Activated T-cell treated with anti-CD3 and anti-CD28 coated beads, Interleukin-2, amount 50 U/mL, for 1 hour (primary cell): ENCODE measurements at regions not wholly inside any gene's neighbourhood (a gene's known extent, or its start where the extent isn't known, plus 50 kb on each side); places are given as distances from the start of the nearest gene placed in this dataset.

Experiments used
- DNase-seq: peaks from one replicate; pipeline ENCODE4 v3.0.0-alpha.2; 2020

DNA sequence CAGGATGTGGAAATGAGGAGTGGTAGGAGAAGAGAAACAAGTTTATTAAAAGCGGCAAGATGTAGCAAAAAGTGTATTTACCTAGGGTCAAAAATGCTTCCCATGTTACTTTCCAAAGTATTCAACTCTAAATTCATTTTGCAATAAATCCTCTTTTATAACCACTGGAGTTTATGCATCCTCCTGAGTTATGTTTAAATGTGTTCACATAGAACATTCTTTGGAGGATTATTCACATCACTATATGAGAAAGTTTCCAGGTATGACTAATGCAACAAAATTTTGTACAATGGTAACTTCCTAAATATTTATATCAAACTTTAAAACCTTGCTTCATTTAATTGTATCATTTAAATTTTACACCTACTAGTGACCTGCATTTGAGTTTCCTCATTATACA lies 870.6 kb upstream of the SLIT2 start:
- no peak for DNase-seq

DNA sequence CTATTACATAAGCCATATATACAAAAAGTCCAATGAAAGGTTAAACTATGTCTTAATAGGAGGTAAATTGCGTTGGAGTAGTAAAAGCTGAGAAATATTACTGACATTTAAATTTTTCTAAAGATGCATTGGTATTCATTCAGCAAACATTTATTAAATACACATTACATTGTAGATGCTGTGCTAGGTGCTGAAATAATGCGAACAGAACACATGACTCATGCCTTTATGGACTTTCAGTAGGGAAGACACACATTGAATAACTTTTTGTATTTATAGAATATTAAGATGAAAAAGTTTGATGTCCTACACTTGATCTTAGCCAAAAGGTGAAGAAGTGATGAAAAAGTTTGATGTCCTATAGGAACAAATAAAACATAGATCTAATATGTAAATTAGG lies 871.1 kb upstream of the SLIT2 start:
- DNase-seq: no peak

DNA sequence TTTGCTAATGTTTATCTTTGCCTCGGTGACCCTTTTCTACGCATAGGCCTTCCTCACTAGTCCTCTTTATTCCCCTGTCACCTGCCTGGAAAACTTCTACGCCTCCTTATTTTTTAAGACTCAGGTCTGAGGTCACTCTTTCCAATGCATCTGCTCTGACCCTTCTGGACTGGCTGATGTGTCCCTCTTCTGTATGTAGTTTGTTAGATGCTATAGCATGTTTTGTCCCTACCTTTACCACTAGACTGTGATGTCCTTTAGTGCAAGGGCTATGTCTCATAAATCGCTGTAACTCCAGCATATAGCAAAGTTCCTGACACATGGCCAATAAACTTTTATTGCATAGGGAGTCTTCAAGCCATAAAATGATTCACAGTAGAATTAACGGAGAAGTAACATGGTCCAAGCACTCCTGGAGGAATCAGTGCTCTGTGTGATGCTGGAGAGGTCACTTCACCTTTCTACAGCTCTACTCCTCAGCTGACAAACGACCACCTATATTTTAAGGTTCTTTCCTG lies 872.5 kb upstream of the SLIT2 start:
- DNase-seq: no peak

DNA sequence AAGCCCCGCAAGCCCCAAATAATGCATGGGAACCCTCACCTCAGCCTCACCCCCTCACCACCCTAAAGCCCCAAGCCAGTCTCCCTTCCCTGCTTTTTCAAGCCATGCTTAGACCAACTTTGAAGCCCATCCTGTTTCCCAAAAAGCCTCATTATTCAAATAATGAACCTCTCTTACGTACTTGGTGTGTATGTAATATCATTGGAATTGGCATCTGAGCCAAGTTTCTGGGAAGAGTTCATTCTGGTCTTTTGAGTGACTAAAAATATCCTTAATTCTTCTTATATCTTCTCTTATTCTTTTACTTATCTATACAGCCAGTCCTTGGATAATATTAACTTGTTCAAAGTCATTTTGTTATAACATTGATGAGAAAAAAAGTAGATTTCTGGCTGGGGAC lies 875.8 kb upstream of the SLIT2 start:
- DNase-seq: no peak

DNA sequence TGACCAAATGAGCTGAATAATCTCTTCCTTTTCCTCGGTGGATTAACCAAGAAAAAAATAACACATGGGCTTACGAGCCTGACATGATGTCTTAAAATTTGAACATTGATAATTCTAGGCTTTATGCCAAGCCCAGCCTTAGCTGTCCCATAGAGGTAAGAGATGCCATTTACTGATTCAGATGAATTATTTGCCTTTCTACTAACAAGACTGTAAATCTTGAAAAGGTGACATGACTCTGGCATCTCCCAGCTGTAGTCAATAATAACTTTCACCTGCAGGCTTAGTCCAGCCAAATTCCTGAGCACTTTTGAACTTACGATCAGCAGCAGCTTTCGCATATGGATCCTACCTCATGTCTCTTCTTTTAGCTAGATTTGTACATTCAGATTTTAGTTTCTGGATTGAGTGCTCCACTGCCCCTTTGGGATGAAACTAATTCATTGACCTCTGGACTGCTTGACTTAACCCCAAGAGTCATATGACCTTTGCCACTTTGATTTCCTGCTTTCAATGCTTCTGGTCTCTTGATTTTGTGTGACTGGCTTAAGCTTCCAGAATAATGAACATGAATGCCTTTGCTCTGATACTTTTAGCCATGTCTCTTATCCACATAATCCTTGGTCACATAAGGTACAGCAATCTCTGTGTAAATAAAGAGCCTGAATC lies 876.4 kb upstream of the SLIT2 start:
- no peak for DNase-seq

DNA sequence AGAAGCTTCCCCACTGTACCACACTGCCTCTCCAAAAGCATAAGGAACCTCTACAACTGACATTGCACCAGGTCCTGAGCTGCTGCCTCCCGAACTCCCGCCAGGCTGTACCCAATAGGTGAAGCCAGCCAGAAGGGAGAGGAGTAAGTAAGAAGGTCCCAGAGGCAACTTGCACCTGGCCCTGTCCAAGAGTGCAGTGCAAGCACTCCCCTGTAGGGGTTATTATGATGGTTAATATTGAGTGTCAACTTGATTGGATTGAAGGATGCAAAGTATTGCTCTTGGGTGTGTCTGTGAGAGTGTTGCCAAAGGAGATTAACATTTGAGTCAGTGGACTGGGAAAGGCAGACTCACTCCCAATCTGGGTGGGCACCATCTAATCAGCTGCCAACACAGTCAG lies 879.3 kb upstream of the SLIT2 start:
- DNase-seq: no peak

DNA sequence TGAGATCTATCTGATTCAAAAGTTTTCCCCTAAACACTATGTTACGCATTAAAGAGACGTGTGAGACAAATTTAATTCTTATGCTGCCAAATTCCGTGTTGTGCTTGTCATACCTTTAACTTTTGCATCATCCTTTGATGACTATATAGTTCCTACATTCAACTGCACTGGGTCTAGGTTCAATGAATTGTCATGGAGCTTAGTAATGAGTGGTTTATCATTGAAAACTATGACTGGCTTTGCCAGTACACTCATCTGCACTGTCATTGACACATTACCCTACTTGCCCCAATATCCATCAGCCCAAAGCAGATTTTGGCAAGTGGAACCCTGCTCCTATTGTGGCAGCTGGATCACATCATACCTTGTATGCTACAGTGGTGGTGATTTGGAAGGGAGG lies 882.9 kb upstream of the SLIT2 start:
- no peak for DNase-seq

DNA sequence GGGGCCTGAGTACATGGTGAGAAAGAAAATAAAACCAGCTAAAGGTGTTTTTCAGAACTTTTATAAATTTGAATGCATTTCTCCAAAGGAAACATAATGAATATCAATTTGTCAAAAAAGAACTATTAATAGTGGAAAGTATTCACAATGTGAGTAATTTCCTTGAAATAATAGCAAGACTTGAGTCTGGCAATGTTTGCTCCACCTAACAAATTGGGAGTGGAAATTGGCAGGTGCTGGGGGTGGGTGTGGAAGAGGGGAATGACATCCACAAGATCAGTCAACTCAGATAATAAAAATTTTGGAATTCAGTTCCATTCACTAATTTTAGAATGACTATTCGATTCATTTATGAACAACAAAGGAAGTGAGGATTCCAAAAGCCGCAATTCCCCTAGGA lies 884.8 kb upstream of the SLIT2 start:
- no peak for DNase-seq

DNA sequence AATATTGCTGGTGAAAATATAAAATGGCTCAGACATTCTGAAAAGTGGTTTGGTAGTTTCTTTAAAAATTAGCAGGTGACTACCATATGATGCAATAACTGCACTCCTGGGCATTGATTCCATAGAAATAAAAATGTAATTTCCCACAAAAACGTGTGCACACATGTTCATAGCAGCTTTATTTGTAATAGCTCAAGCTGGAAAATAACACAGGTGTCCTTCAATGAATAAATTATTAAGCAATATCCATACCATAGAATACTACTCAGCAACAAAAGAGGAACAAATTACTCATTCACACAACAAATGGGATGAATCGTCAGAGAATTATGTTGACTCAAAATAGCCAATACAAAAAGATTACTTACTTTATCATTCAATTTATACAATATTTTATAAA lies 893.7 kb upstream of the SLIT2 start:
- DNase-seq: no peak

DNA sequence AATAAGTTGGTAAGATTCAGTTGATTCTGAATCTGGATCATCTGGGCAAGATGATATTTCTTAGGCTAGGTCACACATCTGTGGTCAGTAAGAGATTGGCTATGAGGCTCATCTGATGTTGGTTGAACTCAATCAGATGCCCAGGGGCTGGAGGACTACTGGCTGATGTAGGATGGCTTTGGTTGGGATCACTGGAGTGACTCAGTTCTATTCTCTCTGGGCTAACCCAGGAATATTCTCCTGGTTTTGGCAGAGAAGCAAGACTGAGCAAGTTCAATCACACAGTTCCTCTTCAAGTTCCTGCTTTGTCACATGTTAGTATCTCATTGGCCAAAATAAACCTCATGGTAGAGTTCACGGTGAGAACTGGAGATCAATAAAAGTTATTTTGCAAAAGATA lies 902.3 kb upstream of the SLIT2 start:
- no peak for DNase-seq

DNA sequence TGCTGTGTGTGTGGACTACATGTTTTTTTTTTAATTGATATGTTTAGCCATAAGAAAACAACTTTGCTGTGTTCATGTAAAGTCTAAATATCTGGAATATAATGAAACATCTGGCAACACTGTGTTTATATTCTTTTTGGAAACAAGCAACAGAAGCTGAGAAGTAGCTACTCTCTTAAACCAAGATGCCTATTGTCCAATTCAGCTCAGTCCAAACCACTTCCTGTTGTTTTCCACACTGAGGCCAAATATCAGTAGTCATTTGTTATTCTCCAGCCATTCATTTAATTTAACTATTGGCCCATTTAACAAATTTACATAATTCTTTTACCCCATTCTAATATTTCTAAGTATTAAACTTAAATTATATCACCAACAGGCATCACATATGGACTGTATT lies 903.0 kb upstream of the SLIT2 start:
- DNase-seq: no peak

DNA sequence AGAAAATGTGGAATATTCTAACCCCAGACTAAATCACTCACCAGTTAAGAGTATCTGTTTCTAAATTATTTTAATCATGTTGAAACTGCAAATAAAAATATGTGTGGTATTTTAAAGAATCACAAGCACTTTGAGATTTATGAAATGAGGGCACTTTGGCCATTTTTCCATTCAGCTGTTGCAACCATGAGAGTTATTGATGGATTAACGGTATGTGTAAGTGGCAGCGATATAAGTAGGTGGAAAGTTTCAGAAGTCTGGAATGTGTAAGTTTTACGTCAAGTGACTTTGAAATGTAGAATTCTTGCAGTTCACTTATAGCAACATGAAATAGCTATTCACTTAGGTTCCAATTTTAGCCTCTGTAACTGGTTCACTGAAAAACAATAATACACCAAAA lies 905.1 kb upstream of the SLIT2 start:
- no peak for DNase-seq

DNA sequence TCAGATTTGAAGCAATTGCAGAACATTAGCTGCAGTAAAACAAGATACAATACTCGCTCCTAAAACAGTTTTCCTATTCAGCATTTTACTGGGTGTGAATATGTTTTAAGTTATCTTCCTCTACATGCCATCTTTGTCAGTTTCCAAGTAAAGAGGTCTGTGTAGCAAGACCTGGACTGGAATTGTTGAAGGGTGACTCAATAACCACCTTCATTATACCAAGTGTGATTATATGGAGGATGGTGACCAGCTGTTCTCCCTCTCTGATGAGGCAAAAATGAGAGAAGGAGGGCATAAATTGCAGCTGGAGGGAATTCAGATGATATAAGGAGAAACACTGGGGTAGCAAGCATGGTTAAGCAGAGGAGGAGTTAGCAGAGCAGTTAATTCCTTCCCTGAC lies 922.1 kb upstream of the SLIT2 start:
- DNase-seq: no peak

DNA sequence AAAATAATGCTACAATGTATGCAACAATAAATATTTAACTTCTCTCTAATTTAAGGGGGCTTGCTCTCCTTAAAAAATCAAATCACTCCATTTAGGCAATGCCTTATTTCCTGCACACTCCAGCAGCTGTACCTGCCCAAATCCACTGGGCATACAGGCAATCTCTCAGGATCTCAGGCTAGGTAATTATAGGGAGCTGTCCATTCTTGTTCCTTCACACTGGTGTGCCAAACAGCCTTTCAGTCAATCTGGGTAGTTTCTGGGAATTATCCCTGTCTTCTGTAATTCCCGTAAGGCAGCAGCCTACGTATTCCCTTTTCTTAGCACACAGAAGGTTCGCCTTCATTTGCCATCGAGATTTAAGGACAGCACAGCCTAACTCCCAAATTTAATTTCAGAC lies 922.6 kb upstream of the SLIT2 start:
- DNase-seq: no peak

DNA sequence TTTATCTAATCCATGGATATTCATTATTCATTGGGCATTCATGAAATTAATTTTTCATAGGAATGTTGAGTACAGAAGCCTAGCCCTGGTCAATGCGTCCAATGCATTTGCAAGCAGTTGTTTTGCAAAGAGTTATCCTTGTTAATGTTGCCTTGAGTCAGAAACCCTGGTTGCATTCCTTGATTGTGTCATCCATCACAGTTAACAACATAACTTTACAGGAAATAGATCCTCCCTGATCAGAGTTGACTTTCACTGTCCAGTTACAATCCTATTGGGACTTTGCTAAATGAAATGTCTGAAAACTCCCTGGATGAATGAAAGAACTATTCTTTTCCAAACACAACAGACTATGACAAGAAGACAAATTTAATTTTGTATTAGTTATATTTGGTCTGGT lies 924.3 kb upstream of the SLIT2 start:
- DNase-seq: no peak

DNA sequence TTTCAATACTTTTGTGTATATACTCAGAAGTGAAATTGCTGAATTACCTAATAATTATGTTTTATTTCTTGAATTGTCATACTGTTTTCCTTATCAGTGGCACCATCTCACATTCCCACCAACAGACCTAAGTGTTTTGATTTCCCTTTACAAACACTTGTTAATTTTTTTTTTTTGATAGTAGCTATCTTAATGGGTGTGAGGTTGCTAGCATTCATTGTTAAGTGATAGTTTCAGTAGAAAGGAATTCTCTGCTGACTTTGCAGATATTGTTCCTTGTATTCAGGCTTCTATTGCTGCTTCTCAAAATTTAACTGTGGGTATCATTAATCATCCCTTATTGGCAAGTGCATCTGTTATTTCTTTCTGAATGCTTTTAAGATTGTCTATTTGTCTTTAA lies 927.5 kb upstream of the SLIT2 start:
- DNase-seq: no peak

DNA sequence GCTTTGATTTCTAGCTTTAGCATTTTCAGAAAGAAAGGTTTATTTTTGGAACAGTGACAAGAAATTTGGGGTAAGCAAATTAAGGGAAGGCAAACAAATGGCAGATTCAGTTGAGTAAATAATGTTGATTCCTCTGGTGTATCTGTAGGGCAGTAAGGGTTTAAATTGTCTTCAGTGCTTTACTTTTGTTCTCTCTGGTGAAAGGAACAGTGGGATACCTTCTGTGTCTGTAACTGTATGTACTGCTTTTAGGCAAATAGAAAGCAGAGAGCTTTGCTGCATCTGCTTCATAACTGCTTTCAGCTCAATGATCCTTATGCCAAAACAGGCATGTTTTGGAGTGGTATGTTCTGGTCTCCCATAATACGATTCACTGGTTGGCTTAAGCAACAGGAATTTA lies 932.1 kb upstream of the SLIT2 start:
- DNase-seq: no peak

DNA sequence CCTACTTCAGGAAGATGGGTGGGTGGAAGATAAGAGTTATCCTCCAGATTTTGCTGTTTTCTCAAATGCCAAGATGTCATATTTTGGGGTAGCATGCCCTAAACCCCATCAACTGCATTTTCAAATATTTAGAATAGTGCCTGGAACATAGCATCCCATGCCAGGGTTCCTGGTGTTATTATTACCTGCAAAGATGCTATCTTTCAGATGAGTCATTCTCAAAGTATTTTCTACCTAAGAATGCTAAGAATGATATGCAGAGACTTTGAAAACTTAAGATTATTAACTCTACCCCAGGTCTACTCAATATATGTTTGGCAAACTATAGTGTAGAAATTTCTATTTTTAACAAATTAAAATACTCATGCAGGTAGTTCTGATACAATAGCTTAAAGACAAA lies 934.3 kb upstream of the SLIT2 start:
- DNase-seq: no peak

DNA sequence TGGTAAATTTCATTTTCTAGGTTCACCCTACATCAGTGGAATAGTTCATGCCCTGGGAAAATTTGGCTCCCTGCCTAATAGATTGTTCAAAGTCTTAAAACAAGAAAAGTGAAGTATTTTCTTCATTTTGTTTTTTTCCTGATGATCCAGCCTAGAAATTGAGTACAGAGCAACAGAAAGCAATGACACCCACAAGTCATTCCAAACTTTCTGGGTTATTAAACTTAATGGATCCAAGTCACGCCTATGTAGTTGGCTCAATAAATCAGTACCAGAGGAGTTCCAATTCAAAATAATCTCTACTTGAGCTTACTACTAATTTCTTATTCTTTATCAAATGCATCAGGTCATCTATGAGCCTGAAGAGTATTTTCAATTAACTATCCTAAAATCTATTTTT lies 937.6 kb upstream of the SLIT2 start:
- no peak for DNase-seq

DNA sequence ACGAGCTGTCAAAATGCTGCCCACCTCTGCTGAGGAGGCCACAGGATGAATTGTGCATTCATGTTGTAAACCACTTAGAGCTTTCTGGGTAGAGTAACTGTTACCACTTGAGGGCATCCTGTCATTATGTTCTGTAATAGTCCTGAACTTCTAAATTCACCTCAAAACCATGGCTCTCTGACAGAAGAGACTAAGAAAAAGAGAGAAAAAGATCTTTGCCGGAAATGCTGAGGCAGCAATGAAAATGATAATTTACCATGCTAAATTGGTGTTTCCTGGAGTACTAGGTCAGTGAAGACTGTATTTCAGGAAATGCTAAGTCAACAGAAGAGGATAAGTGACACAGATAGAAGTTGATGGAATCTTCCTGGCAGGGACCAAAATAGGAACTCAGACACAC lies 942.3 kb upstream of the SLIT2 start:
- no peak for DNase-seq

DNA sequence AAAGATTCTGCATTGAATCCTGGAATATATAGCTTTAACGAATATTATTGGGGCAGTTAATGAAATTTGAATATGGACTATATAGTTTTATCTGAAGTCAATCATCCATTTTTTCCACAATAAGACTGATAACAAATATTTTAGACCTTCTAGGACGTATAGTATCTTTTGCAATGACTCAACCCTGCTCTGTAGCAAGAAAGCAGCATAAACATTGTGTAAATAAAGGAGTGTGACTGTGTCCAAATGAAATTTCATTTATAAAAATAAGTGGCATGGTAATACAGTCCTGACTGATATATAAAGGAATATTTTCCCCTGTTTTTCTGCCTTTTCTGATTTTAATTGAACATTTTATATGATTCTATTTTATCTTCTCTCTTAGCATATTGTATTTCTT lies 947.7 kb upstream of the SLIT2 start:
- no peak for DNase-seq

DNA sequence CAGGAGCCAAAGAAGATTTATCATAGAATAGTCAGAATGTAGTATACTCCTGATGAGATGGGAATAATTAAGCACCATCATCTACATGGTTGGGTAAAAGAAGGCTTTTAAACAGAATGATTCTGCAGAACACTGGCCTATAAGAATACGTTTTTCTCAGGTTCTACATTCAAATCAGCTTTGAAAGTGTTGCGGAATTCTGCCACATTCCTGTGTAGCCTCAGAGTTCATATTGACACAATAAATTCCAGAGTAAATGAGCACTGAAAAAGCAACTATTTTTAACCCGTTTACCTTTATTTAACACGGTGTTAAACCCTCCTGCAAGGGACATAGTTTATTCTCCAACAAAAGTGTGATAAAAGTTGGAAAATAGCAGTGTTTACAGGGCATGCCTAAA lies 950.2 kb upstream of the SLIT2 start:
- no peak for DNase-seq

DNA sequence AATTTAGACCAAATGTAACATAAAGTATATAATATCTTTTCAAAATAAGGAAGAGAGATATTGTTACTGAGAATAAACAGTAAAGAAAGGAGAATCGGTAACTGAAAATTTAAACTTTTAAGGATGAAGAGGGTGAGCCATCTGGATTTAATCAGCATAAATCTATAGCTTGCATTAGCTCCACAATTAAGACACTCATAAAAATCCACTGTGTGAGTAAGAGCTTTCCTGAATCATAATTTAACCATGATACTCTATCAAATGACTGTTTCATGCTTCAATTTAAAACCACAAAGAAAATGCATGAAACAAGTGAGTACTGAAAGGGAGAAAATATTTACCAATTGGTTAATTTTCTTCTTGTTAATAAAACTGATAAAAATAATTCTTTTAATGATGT lies 951.5 kb upstream of the SLIT2 start:
- DNase-seq: no peak

DNA sequence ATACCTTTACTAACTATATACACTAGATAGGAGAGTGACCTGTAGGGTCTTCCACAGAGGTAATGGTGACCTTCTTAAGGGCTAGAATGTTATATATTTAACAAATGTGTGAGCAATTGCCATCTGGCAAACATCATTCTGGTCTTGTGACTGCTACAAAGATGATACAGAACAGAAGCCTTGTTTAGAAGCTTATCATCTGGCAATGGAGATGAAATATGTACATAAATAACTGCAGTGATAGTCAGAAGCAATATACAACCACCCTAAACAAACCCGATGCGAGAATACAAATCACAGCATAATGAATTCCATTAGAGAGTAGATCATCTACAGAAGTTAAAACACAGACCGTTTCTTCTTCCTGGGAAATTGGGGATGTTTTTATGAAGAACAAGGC lies 952.7 kb upstream of the SLIT2 start:
- no peak for DNase-seq

DNA sequence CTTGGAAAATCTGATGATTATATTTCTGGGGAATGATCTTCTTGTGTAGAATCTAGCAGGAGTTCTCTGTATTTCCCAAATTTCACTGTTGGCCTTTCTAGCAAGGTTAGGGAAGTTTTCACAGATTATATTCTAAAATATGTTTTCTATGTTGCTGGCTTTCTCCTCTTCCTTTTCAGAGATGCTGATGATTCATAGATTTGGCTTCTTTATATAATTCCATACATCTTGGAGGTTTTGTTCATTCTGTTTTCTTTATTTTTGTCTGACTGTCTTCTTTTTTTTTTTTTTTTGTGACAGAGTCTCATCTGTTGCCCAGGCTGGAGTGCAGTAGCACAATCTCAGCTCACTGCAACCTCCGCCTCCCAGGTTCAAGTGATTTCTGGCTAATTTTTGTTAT lies 957.9 kb upstream of the SLIT2 start:
- no peak for DNase-seq

DNA sequence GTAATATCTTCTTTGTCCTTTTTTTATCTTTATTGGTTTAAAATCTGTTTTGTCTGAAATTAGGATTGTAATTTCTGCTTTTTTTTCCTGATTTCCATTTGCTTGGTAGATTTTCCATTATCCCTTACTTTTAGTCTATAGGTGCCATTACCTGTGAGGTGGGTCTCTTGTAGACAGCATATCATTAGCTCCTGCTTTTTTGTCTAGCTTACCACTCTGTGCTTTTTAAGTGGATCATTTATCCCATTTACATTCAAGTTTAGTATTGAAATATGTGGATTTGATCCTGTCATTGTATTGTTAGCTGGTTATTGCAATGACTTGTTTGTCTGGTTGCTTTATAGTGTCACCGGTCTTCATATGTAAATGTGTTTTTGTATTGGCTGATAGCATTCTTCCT lies 958.6 kb upstream of the SLIT2 start:
- DNase-seq: no peak
